K562 (cell line): ENCODE measurements at regions not wholly inside any gene's neighbourhood (a gene's known extent, or its start where the extent isn't known, plus 50 kb on each side); places are given as distances from the start of the nearest gene placed in this dataset.

Experiments used
- ATAC-seq: fragments of 200-7000 bp; cut with Tn5 transposase; 3 replicates; pipeline ENCODE4 v1.9.1; 2020; ENCODE audit warnings: moderate library complexity
- BruUV-seq: library from RNA; stranded (reverse); fragments of 400-500 nt; replicated peaks from 2 replicates; lab custom pipeline; 2021; lab: Mats Ljungman, UMichigan
- CTCF ChIA-PET: fragments of 300-600 bp; formaldehyde crosslinking; extraction: SDS; loops from one replicate; lab custom pipeline; 2021; ENCODE audit warnings: low intra/inter-chr PET ratio; lab: Yijun Ruan, JAX
- POLR2A ChIA-PET: fragments of 300-600, 350-650 bp; sonication (Branson Sonifier 250); formaldehyde crosslinking; extraction: SDS; loops from one replicate; lab custom pipeline; 2021; ENCODE audit warnings: antibody characterized with exemption, inconsistent platforms; lab: Yijun Ruan, JAX
- DNase-seq, 4 experiments: peaks; one replicate each; pipeline versions ENCODE4 v3.0.0 to v3.0.0-alpha.2; 2011 to 2018; ENCODE audit warnings: low spot score in 3 of 4, mixed read lengths in 3 of 4; ENCODE audit errors: extremely low read depth in 1 of 4
- FAIRE-seq: peaks from 2 replicates; lab custom pipeline; 2011; peaks lifted over from hg19 to GRCh38; lab: Jason Lieb, UNC
- H2AFZ ChIP-seq: 2 replicates; pipeline ENCODE4 v1.6.0; 2011; ENCODE audit warnings: low read depth, low read length, control low read depth, inconsistent platforms
- H3K27ac ChIP-seq: fragments of 200-600 bp; 3 replicates; pipeline ENCODE4 v1.8.0; 2011; ENCODE audit warnings: low read depth, mild to moderate bottlenecking, control low read depth, inconsistent platforms, low read length, moderate library complexity, mixed read lengths; ENCODE audit errors: extremely low read depth
- H3K27me3 ChIP-seq, 2 experiments: fragments of 300-600 bp in 1 of 2; 2 replicates in 1 of 2; 3 replicates in 1 of 2; pipeline versions ENCODE4 v1.6.0 to v1.8.0; 2011; ENCODE audit warnings: inconsistent platforms in 2 of 2, low read length in 2 of 2, mild to moderate bottlenecking in 1 of 2, mixed read lengths in 1 of 2, moderate library complexity in 1 of 2; ENCODE audit not compliant: control insufficient read depth in 2 of 2, insufficient read depth in 2 of 2
- H3K36me3 ChIP-seq: fragments of 300-600 bp; 3 replicates; pipeline ENCODE4 v1.8.0; 2011; ENCODE audit warnings: mild to moderate bottlenecking, low read length, inconsistent platforms; ENCODE audit not compliant: control insufficient read depth, insufficient read depth
- H3K4me1 ChIP-seq, 2 experiments: fragments of 200-600 bp in 1 of 2; replicated peaks in 1 of 2; 2 replicates in 1 of 2; 3 replicates in 1 of 2; pipeline versions ENCODE4 v1.5.1 to v1.8.0; 2011; ENCODE audit warnings: inconsistent platforms in 2 of 2, low read length in 2 of 2, mild to moderate bottlenecking in 1 of 2, mixed read lengths in 1 of 2, moderate library complexity in 1 of 2; ENCODE audit not compliant: control insufficient read depth in 2 of 2, insufficient read depth in 2 of 2
- H3K4me2 ChIP-seq: 2 replicates; pipeline ENCODE4 v1.6.1; 2011; ENCODE audit warnings: low read length, control low read depth, inconsistent platforms, mixed read lengths; ENCODE audit not compliant: insufficient read depth
- H3K4me3 ChIP-seq: fragments of 200-600 bp; sonication (generic), shearing (Covaris generic); 2 replicates; pipeline ENCODE4 v1.5.1; 2016; ENCODE audit warnings: control low read depth, inconsistent platforms
- H3K79me2 ChIP-seq: fragments of 200-600 bp; 3 replicates; pipeline ENCODE4 v1.8.0; 2011; ENCODE audit warnings: low read length, inconsistent platforms; ENCODE audit not compliant: control insufficient read depth, insufficient read depth
- H3K9ac ChIP-seq, 2 experiments: 2 replicates each; pipeline versions ENCODE4 v1.6.0 to v1.6.1; 2011; ENCODE audit warnings: low read depth in 2 of 2, low read length in 2 of 2, control low read depth in 1 of 2, inconsistent platforms in 1 of 2, mild to moderate bottlenecking in 1 of 2, mixed read lengths in 1 of 2; ENCODE audit not compliant: insufficient read depth in 1 of 2
- H3K9me1 ChIP-seq: one replicate; pipeline ENCODE4 v1.6.0; 2011; ENCODE audit warnings: inconsistent platforms, mild to moderate bottlenecking, low read length, moderate library complexity; ENCODE audit not compliant: control insufficient read depth, insufficient read depth
- H3K9me3 ChIP-seq: replicated peaks from 2 replicates; pipeline ENCODE4 v1.5.1; 2011; ENCODE audit warnings: low read depth, low read length, inconsistent platforms; ENCODE audit not compliant: control insufficient read depth, insufficient read depth
- H4K20me1 ChIP-seq: replicated peaks from 2 replicates; pipeline ENCODE4 v1.6.1; 2011; ENCODE audit warnings: low read length, inconsistent platforms, mixed read lengths; ENCODE audit not compliant: control insufficient read depth, insufficient read depth
- MCM3 ChIP-seq: fragments of 450-650 bp; IDR thresholded peaks from 2 replicates; pipeline ENCODE4 v1.6.1; 2016
- MEIS2 ChIP-seq: fragments of 450-650 bp; IDR thresholded peaks from 2 replicates; pipeline ENCODE4 v1.6.1; 2014; ENCODE audit warnings: mild to moderate bottlenecking; ENCODE audit not compliant: partially characterized antibody
- NR0B1 ChIP-seq: fragments of 450-650 bp; IDR thresholded peaks from one replicate; pipeline ENCODE4 v1.6.1; 2018; ENCODE audit warnings: mild to moderate bottlenecking, moderate library complexity; ENCODE audit not compliant: partially characterized antibody
- PHF8 ChIP-seq: fragments of 200-600 bp; sonication (generic); IDR thresholded peaks from 2 replicates; pipeline ENCODE4 v1.6.1; 2012; ENCODE audit warnings: mixed run types, mild to moderate bottlenecking, inconsistent platforms, low read length, moderate library complexity, borderline replicate concordance
- PML ChIP-seq: IDR thresholded peaks from 2 replicates; pipeline ENCODE4 v1.6.1; 2012; ENCODE audit warnings: low read length, inconsistent platforms
- SAFB ChIP-seq: fragments of 200-400 bp; formaldehyde crosslinking; IDR thresholded peaks from 2 replicates; pipeline ENCODE4 v1.6.1; 2017; ENCODE audit warnings: low read depth, low read length, borderline replicate concordance
- SIN3B ChIP-seq: fragments of 450-650 bp; IDR thresholded peaks from 2 replicates; pipeline ENCODE4 v1.6.1; 2017; ENCODE audit warnings: low read depth, mild to moderate bottlenecking, moderate library complexity
- SMAD1 ChIP-seq: fragments of 150-350 bp; IDR thresholded peaks from 2 replicates; pipeline ENCODE4 v1.6.1; 2014; ENCODE audit warnings: low read length, low read depth; ENCODE audit not compliant: partially characterized antibody
- TEAD4 ChIP-seq, 2 experiments: sonication (generic) in 1 of 2; formaldehyde crosslinking in 1 of 2; IDR thresholded peaks; 2 replicates each; pipeline versions ENCODE4 v1.6.1 to v1.8.0; 2012 to 2022; ENCODE audit warnings: borderline replicate concordance in 1 of 2, inconsistent platforms in 1 of 2, low read length in 1 of 2, mild to moderate bottlenecking in 1 of 2, missing genetic modification reagents in 1 of 2
- THRB ChIP-seq: fragments of 450-650 bp; formaldehyde crosslinking; conservative IDR thresholded peaks from 2 replicates; pipeline ENCODE4 v1.4.0; 2022; ENCODE audit warnings: mild to moderate bottlenecking, missing genetic modification characterization
- ZBTB2 ChIP-seq: fragments of 450-650 bp; IDR thresholded peaks from 2 replicates; pipeline ENCODE4 v1.6.1; 2016; ENCODE audit warnings: antibody characterized with exemption
- ZBTB9 ChIP-seq: fragments of 450-650 bp; formaldehyde crosslinking; IDR thresholded peaks from 2 replicates; pipeline ENCODE4 v1.4.0; 2020; ENCODE audit warnings: mild to moderate bottlenecking, moderate library complexity
- ZNF133 ChIP-seq: fragments of 250-450 bp; sonication (Bioruptor Pico); IDR thresholded peaks from 2 replicates; pipeline ENCODE4 v1.4.0; 2020; ENCODE audit warnings: mild to moderate bottlenecking
- ZNF134 ChIP-seq: fragments of 250-450 bp; sonication (Bioruptor Pico); conservative IDR thresholded peaks from 2 replicates; pipeline ENCODE4 v1.4.0; 2020
- ZNF23 ChIP-seq: fragments of 250-450 bp; sonication (Bioruptor Pico); IDR thresholded peaks from 2 replicates; pipeline ENCODE4 v1.4.0; 2020; ENCODE audit warnings: mild to moderate bottlenecking
- ZNF436 ChIP-seq: fragments of 250-450, 450-650 bp; sonication (Bioruptor Pico); formaldehyde crosslinking; IDR thresholded peaks from 2 replicates; pipeline ENCODE4 v1.7.0; 2020; ENCODE audit warnings: mild to moderate bottlenecking
- WGBS: fragments of 100-300 bp; shearing (Covaris generic); methylation state at CpG from one replicate; pipeline ENCODE4 v1.1.6; 2016; ENCODE audit warnings: low coverage, mixed read lengths; ENCODE audit not compliant: insufficient coverage; ENCODE audit errors: missing lambda C conversion rate; 5-methylcytosine and 5-hydroxymethylcytosine counted together
- in situ Hi-C: fragments of 300-500 bp; cut with MboI; formaldehyde crosslinking; loops from 4 replicates; pipeline ENCODE4 v1.15.0; 2018; ENCODE audit warnings: inconsistent platforms, mixed read lengths
- intact Hi-C: fragments of 100-400 bp; cut with micrococcal nuclease; formaldehyde crosslinking; loops from 2 replicates; pipeline ENCODE4 v1.14.2; 2022

- intact Hi-C loops: no loop called here
- no peaks in the 10 kb centered on the region for H3K36me3 ChIP-seq
- CTCF ChIA-PET: no interaction called here
- H3K79me2 ChIP-seq: no peaks in the 10 kb centered on the region
- no TSS peak for BruUV-seq
- H3K9me3 ChIP-seq: no peaks in the 10 kb centered on the region
- ATAC-seq (no peak), FAIRE-seq (no peak), DNase-seq (no peak)
- H3K27ac ChIP-seq: no peak overlapping the region
- POLR2A ChIA-PET: no interaction called here
- H3K27me3 ChIP-seq: no peaks in the 10 kb centered on the region
- no peak for TF ChIP-seq PHF8
- no peak for TF ChIP-seq SMAD1
- TF ChIP-seq PML: no peak
- no peak for TF ChIP-seq MCM3
- TF ChIP-seq MEIS2: no peak
- TF ChIP-seq TEAD4 (IDR thresholded peaks at IDR 0.05; ENCODE audit: low read length): no peak
- no peak for TF ChIP-seq TEAD4 (CRISPR knock-in tag; IDR thresholded peaks at IDR 0.05; ENCODE audit: borderline replicate concordance)
- no peak for TF ChIP-seq ZBTB2
- no peak for TF ChIP-seq ZNF23 (CRISPR knock-in tag)
- TF ChIP-seq ZNF436: no peak
- TF ChIP-seq SAFB: no peak
- no peak for TF ChIP-seq ZBTB9
- no peak for TF ChIP-seq ZNF133 (CRISPR knock-in tag)
- TF ChIP-seq ZNF134 (CRISPR knock-in tag): no peak
- TF ChIP-seq SIN3B: no peak
- TF ChIP-seq NR0B1: no peak
- TF ChIP-seq THRB (CRISPR knock-in tag): no peak
- no peaks in the 10 kb centered on the region for H3K9me1 ChIP-seq
- WGBS: 0% methylated on average over 2 of the region's 2 CpGs
- H3K4me2 ChIP-seq: no peak overlapping the region
- no peaks in the 10 kb centered on the region for H4K20me1 ChIP-seq
- H3K4me1 ChIP-seq: no peaks in the 10 kb centered on the region
- H2AFZ ChIP-seq: no peak overlapping the region
- H3K9ac ChIP-seq: no peak overlapping the region
- no peak overlapping the region for H3K4me3 ChIP-seq
- in situ Hi-C loops: no loop called here
Observed at GRCh38 chr4:97142410-97142809, 1000.9 kb downstream of the STPG2 start.
